OCI-LY7 (cell line): ENCODE measurements at regions not wholly inside any gene's neighbourhood (a gene's known extent, or its start where the extent isn't known, plus 50 kb on each side); places are given as distances from the start of the nearest gene placed in this dataset.
"Not testable (repeated sequence)": the region's sequence is repeated elsewhere in the genome, so short reads cannot be mapped to it uniquely, and the experiment has no call there.

Source experiments
- BruUV-seq: library from RNA; stranded (reverse); fragments of 400-500 nt; replicated peaks from 2 replicates; lab custom pipeline; 2021; lab: Mats Ljungman, UMichigan
- CTCF ChIA-PET: fragments of 300-600 bp; sonication (Branson Sonifier 250); formaldehyde crosslinking; loops from one replicate; lab custom pipeline; 2022; ENCODE audit warnings: antibody characterized with exemption; ENCODE audit not compliant: unreplicated experiment; lab: Charles Lee
- POLR2A ChIA-PET: fragments of 300-600 bp; sonication (Branson Sonifier 250); formaldehyde crosslinking; loops from one replicate; lab custom pipeline; 2022; ENCODE audit warnings: antibody characterized with exemption; lab: Charles Lee
- DNase-seq: peaks from one replicate; pipeline ENCODE4 v3.0.0-alpha.2; 2015; ENCODE audit warnings: low spot score
- H2AFZ ChIP-seq: fragments of 200-600 bp; sonication (generic), shearing (Covaris generic); 2 replicates; pipeline ENCODE4 v1.6.1; 2014; ENCODE audit warnings: mild to moderate bottlenecking, antibody characterized with exemption, low read length, moderate library complexity
- H3K27ac ChIP-seq: fragments of 200-600 bp; sonication (generic); 2 replicates; pipeline ENCODE4 v1.5.1; 2014; ENCODE audit warnings: mixed run types, low read depth, mild to moderate bottlenecking, moderate library complexity, low read length, inconsistent platforms; ENCODE audit not compliant: poor library complexity, severe bottlenecking
- H3K36me3 ChIP-seq: fragments of 200-600 bp; sonication (generic); 2 replicates; pipeline ENCODE4 v1.6.1; 2014; ENCODE audit warnings: mild to moderate bottlenecking, antibody characterized with exemption, low read length, moderate library complexity, mixed read lengths; ENCODE audit not compliant: insufficient read depth
- H3K4me1 ChIP-seq: fragments of 200-600 bp; sonication (generic); 2 replicates; pipeline ENCODE4 v1.5.1; 2014; ENCODE audit warnings: mild to moderate bottlenecking, low read length; ENCODE audit not compliant: insufficient read depth, poor library complexity, severe bottlenecking
- H3K4me2 ChIP-seq: fragments of 200-600 bp; sonication (generic); 2 replicates; pipeline ENCODE4 v1.6.1; 2014; ENCODE audit warnings: mild to moderate bottlenecking, low read length
- H3K4me3 ChIP-seq: fragments of 200-600 bp; sonication (generic); 2 replicates; pipeline ENCODE4 v1.5.1; 2014; ENCODE audit warnings: mild to moderate bottlenecking, low read depth, low read length; ENCODE audit not compliant: poor library complexity, severe bottlenecking
- H3K79me2 ChIP-seq: fragments of 200-600 bp; sonication (generic); 2 replicates; pipeline ENCODE4 v1.6.1; 2016; ENCODE audit warnings: low read depth, mild to moderate bottlenecking, low read length, moderate library complexity, mixed read lengths; ENCODE audit not compliant: insufficient read depth
- H3K9me2 ChIP-seq: fragments of 200-600 bp; sonication (generic); 2 replicates; pipeline ENCODE4 v1.6.1; 2016; ENCODE audit warnings: mild to moderate bottlenecking, low read length, mixed read lengths; ENCODE audit not compliant: insufficient read depth
- H3K9me3 ChIP-seq: fragments of 200-600 bp; sonication (generic); 2 replicates; pipeline ENCODE4 v1.6.1; 2014; ENCODE audit warnings: mild to moderate bottlenecking, mixed run types, low read length, mixed read lengths
- H4K20me1 ChIP-seq: fragments of 200-600 bp; sonication (generic); 2 replicates; pipeline ENCODE4 v1.6.1; 2014; ENCODE audit warnings: mild to moderate bottlenecking, antibody characterized with exemption, low read length, moderate library complexity, mixed read lengths; ENCODE audit not compliant: insufficient read depth
- EZH2phosphoT487 ChIP-seq: fragments of 200-600 bp; sonication (generic); IDR thresholded peaks from 2 replicates; pipeline ENCODE4 v1.6.1; 2018; ENCODE audit warnings: low read depth, borderline replicate concordance, mild to moderate bottlenecking, mixed run types, antibody characterized with exemption, low read length, moderate library complexity, mixed read lengths
- intact Hi-C: fragments of 100-400 bp; cut with micrococcal nuclease; formaldehyde crosslinking; loops from one replicate; pipeline ENCODE4 v1.10.0; 2022; ENCODE audit not compliant: unreplicated experiment
- TF ChIP-seq, protein P1 (sequence below): fragments of 200-600 bp; sonication (generic); conservative IDR thresholded peaks from 2 replicates; pipeline ENCODE4 v1.5.1; 2014; ENCODE audit warnings: mild to moderate bottlenecking, antibody characterized with exemption, low read length, moderate library complexity, mixed read lengths

DNA sequence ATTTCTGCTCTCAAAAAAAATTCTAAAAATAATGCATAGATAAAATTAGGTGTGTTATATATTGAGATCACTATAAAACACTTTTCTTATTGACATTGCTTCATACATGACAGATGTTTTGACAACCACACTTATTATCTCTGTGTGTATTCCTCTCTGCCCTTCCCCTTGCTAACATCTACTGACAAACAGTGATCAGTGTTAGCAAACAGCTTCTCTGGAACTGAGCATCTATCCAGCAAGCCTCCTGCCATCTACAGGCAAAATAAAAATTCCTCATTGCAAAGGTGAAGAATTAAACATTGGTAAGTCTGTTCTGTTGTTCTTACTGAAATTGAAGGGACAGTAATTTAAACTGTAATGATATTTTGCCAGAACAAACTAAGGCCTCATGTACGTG is 2153.9 kb downstream of the NCAM2 start:
- Histone ChIP-seq H3K4me3 (no peak overlapping the region), H3K27ac (no peak overlapping the region), H4K20me1 (no peaks in the 10 kb centered on the region), H3K79me2 (no peaks in the 10 kb centered on the region), H3K9me3 (peaks cover 29% of the 10 kb centered on the region), H3K4me1 (no peaks in the 10 kb centered on the region), H3K36me3 (no peaks in the 10 kb centered on the region), H3K9me2 (no peaks in the 10 kb centered on the region), H3K4me2 (no peak overlapping the region), H2AFZ (no peak overlapping the region)
- no peak for DNase-seq
- intact Hi-C loops, result no loop called here
- TF ChIP-seq, protein P1, sequence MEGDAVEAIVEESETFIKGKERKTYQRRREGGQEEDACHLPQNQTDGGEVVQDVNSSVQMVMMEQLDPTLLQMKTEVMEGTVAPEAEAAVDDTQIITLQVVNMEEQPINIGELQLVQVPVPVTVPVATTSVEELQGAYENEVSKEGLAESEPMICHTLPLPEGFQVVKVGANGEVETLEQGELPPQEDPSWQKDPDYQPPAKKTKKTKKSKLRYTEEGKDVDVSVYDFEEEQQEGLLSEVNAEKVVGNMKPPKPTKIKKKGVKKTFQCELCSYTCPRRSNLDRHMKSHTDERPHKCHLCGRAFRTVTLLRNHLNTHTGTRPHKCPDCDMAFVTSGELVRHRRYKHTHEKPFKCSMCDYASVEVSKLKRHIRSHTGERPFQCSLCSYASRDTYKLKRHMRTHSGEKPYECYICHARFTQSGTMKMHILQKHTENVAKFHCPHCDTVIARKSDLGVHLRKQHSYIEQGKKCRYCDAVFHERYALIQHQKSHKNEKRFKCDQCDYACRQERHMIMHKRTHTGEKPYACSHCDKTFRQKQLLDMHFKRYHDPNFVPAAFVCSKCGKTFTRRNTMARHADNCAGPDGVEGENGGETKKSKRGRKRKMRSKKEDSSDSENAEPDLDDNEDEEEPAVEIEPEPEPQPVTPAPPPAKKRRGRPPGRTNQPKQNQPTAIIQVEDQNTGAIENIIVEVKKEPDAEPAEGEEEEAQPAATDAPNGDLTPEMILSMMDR, result no peak
- no peak for TF ChIP-seq EZH2phosphoT487
- POLR2A ChIA-PET, result no interaction called here
- CTCF ChIA-PET, result no interaction called here
- no TSS peak for BruUV-seq

DNA sequence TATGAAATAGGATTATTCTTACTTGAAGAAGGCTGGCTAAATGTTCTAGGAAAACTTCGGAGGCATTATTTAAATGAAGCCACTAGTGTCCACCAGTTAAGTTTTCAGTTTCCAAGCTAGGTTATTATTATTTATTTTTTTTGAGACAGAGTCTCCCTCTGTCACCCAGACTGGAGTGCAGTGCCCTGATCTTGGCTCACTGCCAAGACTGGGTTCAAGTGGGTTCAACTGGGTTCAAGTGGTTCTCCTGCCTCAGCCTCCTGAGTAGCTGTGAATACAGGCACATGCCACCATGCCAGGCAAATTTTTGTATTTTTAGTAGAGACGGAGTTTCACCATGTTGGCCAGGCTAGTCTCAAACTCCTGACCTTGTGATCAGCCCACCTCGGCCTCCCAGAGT is 2155.6 kb downstream of the NCAM2 start:
- H3K79me2 ChIP-seq, H3K4me2 ChIP-seq, CTCF ChIA-PET, H3K27ac ChIP-seq, H4K20me1 ChIP-seq, H2AFZ ChIP-seq, DNase-seq, BruUV-seq, H3K36me3 ChIP-seq, H3K9me2 ChIP-seq, H3K4me3 ChIP-seq, intact Hi-C loops, H3K4me1 ChIP-seq: not testable (repeated sequence)
- peaks cover 27% of the 10 kb centered on the region for H3K9me3 ChIP-seq
- POLR2A ChIA-PET, result interaction anchor here (1.2 kb wide), 1 partner anchor 13 kb away, joined by 4 read pairs; no protein-coding TSS in a partner anchor

DNA sequence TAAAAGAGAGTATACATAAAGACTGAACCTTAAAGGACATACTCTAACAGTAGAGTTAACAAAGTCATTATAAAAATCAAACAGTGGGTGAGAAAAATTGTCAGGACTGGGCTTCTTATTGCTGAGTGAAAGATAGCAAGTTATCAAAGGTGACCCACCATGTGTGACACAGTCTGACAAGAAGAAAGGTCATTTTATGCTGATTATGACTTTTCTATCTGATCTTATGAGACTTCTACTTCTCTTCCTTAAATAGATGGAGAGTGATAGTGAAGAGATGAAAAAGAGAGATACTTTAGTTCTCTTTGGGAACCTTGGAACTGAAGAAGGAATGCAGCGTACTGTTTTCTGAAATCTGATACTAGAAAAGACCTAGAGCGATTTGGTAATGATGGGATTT is 2157.1 kb downstream of the NCAM2 start:
- Histone ChIP-seq H3K36me3 (no peaks in the 10 kb centered on the region), H2AFZ (no peak overlapping the region), H3K27ac (no peak overlapping the region), H3K4me3 (no peak overlapping the region), H3K79me2 (no peaks in the 10 kb centered on the region), H4K20me1 (no peaks in the 10 kb centered on the region), H3K9me3 (peaks cover 13% of the 10 kb centered on the region), H3K9me2 (no peaks in the 10 kb centered on the region), H3K4me1 (no peaks in the 10 kb centered on the region), H3K4me2 (no peak overlapping the region)
- no peak for DNase-seq
- intact Hi-C loops, result no loop called here
- POLR2A ChIA-PET, result no interaction called here
- no peak for TF ChIP-seq EZH2phosphoT487
- TF ChIP-seq, protein P1, result no peak
- no TSS peak for BruUV-seq
- CTCF ChIA-PET, result no interaction called here
